HG02763 (cell line): ENCODE measurements at regions not wholly inside any gene's neighbourhood (a gene's known extent, or its start where the extent isn't known, plus 50 kb on each side); places are given as distances from the start of the nearest gene placed in this dataset.
"Not testable (repeated sequence)": the region's sequence is repeated elsewhere in the genome, so short reads cannot be mapped to it uniquely, and the experiment has no call there.

Experiments
- ATAC-seq: cut with Tn5 transposase; IDR thresholded peaks from one replicate; pipeline ENCODE4 v1.9.1; 2021; ENCODE audit warnings: mild to moderate bottlenecking, moderate library complexity; ENCODE audit not compliant: unreplicated experiment

DNA sequence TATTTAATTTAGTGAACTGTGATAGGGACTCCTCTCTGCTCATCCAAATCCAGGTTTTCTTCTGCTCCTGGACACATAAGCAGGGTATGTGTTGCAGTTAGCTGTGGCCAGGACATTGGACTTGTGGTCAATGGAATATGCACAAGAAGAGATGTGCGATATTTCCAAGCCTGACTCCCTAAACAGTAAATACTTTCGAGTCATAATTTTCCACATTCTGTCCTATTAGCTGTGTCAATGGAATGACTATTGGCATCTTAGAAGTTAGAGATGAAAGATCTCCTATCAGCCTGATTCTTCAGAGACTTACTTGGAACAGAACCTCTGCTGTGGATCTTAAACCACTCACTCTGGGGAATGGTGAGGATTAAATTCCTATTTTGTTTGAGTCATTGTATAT lies 771.0 kb downstream of the EFNB2 start:
- ATAC-seq, result no peak

DNA sequence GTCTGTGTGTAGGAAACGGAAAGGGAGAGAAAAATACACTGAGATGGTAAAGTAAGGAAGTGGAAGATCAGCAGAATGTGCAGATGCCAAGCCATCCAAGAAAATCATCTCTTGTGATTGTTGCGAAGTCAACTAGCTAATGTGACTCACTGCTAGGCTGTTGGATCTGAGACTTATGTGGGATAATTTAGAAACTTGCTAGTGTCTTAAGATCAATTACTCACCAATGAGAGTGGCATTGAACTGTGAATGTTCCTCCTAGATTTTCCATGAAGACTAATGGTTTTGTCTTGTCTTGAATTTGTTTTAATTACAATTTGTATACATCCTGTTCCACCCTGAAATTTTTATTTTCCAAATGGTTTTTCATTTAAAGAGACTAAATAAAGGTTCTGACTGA lies 771.6 kb downstream of the EFNB2 start:
- ATAC-seq, result no peak

DNA sequence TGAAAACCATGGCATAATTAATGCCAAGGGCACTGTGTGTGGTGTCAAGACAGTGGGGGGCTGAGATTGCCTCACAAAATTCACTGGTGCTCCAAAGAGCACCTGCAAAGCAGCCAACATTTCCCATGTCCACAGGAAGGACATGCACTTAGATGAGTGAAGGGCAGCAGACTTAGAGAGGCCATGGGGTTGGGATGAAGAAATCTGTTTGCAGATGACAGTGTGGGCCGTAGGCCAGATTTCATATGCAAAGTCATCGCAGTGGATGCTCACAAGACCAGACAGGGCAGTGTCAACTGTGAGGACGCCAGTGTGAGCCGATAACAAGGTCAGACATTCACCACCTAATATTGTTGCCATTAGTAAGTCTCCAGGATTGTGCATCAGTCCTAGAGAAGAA lies 773.4 kb downstream of the EFNB2 start:
- ATAC-seq, result no peak

DNA sequence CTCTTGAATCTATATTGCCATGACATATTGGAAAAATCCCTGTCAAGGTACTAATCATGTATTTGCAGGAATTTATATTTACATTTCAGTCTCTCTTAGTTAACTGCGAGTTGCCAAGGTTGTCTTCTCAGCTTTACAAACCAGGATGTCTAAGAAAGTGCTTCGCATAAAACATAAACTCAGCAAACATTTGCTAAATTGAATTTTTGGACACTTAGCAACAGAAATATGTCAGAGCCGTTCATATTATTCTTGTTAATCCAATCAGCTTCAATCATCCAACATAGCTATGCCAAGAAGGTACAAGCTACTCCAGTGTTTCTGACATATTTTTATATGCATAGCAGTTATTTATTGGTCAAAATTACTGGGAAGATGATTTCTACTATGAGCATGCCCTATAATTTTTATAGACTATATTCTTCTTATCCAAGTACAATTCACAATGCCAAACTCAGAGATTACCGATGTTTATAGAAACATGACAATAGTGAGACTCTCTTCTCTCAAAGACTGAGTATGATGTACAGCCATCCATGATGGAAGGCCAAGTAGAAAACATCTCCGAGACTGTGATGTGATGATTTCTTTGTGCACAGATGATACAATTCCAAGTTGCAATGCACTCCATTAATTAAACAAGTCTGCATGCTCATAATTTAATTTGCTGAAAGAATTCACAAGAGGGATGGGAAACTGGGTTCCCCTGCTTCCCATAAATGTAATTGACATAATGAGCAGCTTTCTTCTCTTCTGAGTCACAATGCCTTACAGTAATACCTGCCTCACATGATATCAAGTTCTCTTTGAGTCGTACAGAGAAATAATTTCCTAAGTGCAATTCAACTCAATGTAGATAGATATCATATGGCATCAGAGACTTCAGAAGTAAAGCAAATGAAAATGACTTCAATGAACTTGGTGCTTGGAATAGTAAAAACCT lies 776.3 kb downstream of the EFNB2 start:
- no peak for ATAC-seq

DNA sequence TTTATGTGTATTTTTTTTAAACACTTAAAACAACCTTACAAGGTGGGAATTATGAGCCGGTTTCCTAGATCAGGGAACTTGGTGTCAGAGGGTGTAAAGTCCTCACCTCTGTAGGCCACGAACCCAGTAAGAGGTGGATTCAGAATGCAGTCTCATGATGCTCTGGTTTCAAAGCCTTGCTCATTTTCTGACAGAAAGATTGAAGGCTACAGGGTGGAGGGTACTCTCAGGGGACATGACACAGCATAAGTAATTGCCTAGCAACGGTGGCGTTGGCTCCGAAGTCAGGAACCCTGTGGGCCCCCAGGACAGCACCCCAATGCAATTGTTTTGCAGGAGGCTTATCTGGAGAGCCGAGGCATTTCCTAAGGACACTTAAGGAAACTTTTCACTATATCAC lies 794.7 kb downstream of the EFNB2 start:
- no peak for ATAC-seq

DNA sequence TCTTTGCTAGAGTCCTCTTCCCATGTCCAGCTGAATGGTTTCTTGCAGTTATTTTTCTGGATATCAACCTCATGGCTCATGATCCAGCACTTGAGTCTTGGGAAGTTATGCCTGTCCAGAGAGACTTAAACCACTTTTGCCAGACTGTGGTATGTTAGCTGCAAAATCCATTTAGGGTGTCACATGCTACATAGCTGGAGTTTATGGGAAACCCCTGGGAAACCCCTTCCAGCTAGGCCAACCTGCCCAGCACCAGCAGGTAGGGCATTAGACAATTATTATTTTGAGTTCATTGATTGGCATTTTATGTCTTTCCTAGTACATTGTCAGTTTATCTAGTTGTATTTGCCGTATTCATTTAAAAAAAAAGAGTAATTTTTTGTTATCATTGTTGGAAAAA lies 797.8 kb downstream of the EFNB2 start:
- no peak for ATAC-seq

DNA sequence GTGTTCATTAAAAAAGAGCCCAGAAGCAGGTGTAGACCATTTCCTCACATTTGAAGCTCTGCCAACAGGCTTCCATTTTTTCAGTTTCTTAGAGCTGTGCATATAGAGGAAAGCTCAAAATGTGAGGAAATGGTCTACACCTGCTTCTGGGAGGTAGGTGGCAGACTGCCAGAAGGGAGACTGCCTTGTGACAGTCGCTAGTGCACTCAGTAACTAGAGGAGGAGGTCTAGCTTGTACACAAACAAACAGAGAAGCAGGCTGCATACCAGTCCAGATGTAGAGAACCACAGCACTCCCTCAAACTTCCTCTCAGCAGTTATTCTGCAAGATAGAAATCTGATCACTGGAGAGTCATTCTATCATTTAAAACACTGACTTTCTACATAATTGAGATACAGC lies 800.2 kb downstream of the EFNB2 start:
- no peak for ATAC-seq

DNA sequence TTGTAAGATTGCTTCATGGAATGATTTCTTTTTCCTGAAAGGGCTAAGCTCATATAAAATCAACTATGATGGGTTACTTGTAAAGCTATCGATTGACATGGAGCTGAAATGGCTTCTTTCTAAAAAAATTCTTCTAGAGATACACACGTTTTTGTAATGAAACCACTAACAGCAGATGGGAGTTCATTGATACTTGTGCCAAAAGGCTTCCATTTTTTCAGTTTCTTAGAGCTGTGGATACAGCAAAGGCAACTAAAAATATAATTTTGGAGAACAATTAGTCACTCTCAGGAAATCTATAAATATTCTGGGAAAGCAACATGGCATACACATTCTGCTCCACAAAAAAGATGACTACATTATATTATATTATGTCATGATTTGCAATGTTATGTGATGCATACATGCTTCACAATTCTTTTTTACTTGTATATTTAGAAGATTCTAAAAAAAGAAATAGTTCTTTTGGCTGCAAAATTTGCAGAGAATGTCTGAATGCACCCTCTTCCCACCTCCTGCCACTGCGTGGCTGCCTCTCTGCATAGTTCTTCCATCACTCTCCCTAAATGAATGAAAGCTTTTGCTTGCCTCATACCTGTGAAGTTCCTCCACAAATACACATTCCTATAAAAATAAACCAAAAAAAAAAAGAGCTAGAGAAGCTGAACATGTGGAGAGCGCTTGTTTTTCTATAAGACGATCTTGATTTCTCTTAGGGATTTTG lies 802.5 kb downstream of the EFNB2 start:
- no peak for ATAC-seq

DNA sequence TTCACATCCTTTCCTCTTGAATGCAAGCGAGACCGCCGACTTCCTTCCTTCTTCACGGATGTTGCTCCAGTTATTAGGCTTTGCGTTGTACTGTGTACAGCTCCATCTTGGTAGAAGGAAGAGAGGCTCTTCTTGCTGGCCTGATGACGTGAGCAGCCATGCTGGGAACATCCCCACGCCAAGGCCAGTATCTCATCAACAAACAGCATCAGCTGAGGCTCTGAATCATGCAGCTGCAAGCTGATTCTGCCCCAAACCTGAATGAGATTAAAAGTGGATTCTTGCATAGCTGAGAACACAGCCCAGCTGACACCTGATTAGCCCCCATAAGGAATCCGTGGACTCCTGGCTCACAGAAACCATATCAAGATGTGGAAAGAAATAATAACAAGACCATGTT lies 809.6 kb downstream of the EFNB2 start:
- no peak for ATAC-seq

DNA sequence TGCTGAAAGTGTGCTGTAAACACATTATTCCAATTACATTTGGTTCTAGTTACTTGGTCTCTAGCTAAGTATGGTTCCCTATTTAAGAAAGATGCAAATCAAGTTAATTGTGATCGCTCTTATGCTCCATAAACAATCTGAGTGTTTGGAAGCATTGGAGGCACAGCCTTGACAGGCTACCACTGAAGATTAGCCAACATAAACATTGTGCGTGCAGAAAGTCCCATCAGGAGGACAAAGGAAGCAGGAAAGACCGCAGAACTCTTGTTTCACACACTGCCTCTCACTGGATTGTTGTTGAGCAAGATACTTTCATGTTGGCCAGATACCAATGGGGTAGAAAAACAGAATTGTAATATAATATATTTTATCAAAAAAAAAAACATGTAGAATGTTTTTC lies 814.4 kb downstream of the EFNB2 start:
- ATAC-seq, result no peak

DNA sequence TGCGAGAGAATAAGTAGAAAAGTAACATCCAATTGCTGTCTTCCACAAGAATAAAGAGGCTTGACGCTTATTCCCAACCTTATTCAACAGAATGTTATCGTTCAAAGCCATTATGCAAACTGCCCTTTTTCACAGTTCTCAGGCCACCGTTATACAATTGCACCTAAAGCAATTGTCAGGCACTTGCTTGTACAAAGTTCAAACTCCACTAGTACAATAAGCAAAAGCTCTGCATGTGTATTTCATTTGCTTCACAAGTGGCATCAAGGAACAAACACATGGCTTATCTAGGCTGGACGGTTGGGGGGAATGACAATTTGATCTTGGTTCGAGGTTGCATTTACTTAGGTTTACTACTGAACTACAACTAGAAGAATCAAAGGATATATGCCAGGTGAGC lies 815.6 kb downstream of the EFNB2 start:
- ATAC-seq, result no peak

DNA sequence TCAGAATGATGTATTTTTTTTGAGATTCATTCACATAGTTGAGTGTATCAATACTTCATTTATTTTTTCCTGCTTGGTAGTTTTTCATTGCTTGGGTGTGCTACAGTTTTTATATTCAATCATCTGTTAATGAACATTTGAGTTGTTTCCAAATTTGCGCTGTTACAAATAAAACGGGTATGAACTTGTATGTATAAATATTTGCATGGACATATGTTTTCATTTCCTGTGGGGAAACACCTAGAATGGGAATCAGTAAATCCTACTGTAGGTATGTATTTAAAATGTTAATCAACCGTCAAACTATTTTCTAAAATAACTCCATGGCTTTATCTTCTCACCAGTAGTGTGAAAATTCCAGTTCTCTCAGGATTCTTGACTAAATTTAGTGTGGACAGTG lies 826.3 kb downstream of the EFNB2 start:
- ATAC-seq, result no peak

DNA sequence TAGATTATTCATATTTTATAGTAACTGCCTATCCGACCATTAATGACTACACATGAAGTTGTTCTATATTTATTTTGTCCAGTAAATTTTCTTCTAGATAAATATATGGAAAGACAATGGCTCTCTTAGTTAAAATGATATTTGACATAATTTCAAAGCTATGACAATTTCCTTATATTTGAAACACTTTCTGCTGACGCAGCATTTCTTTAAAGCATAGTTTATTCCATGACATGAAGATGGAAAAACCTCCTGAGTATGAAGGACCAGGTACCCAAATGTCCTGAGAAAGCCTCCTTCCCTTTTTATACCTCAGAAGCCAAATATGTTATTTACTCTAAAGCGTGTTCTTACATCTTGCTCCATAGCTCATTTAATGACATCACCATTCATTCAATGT lies 831.6 kb downstream of the EFNB2 start:
- no peak for ATAC-seq

DNA sequence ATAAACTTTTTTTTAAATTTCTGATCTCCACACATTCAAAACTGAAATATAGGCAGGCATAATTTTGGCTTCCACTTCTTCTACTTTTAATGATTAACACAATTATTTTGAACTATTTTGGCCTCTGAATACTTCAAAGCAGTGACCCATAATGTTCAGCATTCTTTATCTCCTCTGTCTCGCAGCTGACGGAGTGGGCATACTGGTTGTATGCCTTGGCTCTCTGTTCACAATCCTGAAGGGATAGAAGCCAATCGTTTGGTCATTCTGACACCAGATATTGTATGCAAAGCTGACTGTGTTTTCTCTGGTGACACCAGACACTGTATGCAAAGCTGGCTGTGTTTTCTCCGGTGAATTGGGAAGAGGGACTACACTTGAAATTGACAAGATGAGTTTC lies 833.0 kb downstream of the EFNB2 start:
- no peak for ATAC-seq

DNA sequence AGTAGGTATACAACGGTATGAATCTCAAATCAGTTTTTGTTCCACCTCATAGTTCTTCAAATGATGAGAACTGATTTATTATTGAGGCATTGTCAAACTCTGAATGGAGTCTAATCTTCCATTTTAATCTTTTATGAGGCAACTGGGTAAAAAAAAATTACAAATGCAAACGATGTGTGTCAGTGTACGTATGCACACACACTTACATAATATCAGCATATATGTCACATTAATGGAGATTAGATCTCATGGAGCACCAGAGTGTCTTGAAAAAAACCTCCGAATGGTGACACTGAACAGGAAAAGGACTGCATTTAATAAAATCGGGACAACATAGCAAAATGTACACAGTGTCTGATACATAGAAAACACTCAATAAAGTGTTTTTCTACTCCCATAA lies 842.7 kb downstream of the EFNB2 start:
- no peak for ATAC-seq

DNA sequence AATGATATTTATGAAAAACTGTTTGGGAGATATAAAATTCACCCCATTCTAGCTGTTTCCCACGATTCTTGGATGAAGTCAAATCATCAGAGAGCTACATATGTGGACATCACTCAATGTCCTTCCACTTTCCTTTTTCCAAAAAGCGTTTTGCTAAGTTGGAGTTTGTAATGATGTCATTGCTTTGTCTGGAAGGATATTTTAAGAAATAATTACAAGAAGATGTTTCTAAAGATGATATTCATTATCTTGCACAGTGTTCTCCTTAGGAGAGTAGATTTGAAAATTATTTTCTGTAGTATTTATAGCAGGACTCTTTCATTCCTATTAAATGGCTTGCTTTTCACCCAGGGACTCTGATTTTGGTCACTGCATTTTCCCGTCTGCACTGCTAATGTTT lies 851.2 kb downstream of the EFNB2 start:
- no peak for ATAC-seq

DNA sequence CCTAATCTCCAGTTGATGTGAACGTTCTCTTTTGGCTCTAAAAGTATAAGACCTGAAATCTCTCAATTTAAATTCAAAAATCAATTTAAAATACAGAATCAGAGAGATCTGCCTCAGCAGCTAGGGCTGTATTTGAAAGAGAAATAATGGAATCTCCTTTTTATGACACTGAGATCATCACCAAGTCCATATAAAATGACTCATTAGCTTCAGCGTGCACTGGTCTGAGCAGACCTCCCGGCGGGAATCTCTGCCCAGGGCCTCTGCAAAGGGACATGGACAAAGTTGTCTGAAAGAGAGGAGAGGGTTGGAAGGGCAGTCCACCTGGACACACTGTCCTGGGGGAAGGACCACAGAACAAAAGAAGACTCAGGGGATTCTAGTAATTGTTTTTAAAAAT lies 855.6 kb downstream of the EFNB2 start:
- ATAC-seq, result no peak

DNA sequence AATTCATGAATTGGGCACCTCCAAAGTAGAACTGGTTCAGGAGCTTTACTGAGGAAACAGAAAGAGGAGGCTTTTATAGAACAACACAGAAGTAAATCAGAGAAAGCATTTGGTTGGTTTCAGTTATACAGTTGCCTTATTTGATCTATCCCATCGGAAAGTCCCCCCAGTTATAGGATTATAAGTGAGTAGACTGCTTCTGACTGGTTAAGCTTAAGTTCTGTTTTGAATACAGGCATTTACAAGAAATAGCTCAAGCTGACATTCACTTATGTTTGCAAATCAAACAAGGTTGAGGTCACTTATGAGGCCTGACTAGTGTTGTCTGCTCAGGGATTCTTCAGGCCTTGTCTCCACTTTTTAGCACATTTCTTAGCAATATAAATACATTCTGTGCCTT lies 857.4 kb downstream of the EFNB2 start:
- no peak for ATAC-seq

DNA sequence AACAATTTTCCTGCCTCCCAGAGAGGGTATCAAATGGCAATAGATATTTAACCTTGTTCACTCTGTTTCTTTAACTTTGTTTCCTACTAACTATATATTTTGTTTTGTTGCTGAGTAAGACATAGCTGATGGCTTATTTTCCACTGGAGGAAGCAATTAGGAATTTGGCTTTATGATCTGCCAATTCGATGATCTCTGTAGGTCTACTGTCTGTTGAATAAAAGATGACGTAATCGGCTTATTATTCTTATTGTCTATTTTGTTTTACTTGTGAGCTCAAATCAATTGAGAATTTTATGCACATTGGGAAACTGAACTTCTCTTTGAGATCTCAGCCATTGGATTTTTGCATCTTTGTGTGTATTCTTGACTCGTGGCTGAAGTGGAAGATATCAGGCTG lies 862.6 kb downstream of the EFNB2 start:
- ATAC-seq, result no peak

DNA sequence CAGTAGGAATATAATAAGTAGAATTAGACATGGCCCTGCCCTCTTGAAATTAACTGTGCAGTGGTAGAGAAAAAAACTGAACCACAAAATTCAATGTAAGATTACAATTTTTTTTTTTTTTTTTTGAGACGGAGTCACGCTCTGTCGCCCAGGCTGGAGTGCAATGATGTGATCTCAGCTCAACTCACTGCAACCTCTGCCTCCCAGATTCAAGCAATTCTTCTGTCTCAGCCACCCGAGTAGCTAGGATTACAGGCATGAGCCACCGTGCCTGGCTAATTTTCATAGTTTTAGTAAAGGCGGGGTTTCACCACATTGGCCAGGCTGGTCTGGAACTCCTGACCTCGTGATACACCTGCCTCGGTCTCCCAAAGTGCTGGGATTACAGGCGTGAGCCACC lies 864.3 kb downstream of the EFNB2 start:
- ATAC-seq, result not testable (repeated sequence)

DNA sequence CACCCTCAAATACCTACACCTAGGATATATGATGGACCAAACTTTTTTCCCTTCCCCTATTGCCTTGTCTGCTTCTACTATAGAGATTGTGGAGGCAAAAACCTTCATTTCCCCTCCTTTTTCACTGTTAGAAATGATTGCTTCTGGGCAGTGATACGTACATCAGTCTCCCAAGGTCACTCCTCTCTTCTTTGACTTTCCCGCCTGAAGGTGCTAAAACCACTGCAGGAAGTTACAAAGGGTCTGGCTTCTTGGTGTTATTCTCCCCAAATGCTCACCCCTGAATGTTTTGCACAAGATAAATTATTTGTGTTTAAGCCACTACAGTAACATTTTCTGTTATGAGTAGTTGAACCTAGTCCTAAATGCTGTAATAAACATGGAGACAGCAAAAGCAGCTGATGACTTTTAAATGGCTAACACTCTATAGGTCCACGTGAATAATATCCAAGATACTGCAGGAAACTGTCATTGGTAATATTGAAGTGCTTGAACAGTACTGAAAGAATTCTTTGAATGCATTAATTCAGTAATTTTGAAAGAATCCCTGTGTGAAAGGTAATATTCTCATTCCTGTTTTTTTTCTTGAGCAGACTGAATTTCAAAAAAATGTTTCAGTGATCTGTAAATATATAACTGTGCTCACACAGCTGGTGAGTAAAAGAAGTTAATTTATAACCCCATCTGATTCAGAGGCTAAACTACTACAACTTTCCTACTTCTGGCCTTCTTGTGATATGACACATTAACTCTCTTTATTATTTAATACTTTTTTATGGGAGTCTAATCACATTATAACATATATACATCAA lies 865.1 kb downstream of the EFNB2 start:
- ATAC-seq, result no peak

DNA sequence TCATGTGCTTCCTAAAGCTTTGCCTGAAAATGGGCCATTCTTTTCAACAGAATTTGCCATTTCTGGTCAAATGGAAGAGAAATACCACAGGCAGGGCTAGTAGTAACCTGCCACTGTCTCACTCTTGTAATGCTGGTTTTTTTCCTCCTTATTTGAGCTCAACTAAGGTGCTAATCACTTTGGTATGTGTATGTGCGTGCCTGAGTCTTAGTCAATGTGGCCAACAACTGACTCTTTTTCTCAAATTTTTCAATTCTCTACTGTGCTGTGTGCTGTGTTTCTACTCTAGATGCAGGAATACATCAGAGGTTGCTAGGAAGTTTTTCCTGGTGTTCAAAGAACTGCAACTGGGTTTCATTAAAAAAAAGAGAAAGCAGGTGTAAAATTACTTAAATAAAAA lies 870.2 kb downstream of the EFNB2 start:
- no peak for ATAC-seq
